H1 (cell line): ENCODE measurements at regions not wholly inside any gene's neighbourhood (a gene's known extent, or its start where the extent isn't known, plus 50 kb on each side); places are given as distances from the start of the nearest gene placed in this dataset.

ENCODE experiments used
- ASH2L ChIP-seq: fragments of 200-600, 300-600 bp; sonication (generic); IDR thresholded peaks from one replicate; pipeline ENCODE4 v1.7.1; 2017; ENCODE audit warnings: low read length
- CTCF ChIP-seq, 3 experiments: IDR thresholded peaks; 1 replicate in 2 of 3; 2 replicates in 1 of 3; pipeline versions ENCODE4 v1.5.1 to v1.6.1; 2011; ENCODE audit warnings: low read length in 3 of 3, mild to moderate bottlenecking in 3 of 3, inconsistent platforms in 2 of 3, low read depth in 1 of 3, moderate library complexity in 1 of 3; ENCODE audit not compliant: insufficient read depth in 1 of 3; ENCODE audit errors: control extremely low read depth in 1 of 3
- RAD21 ChIP-seq, 2 experiments: IDR thresholded peaks in 1 of 2; conservative IDR thresholded peaks in 1 of 2; 2 replicates each; pipeline ENCODE4 v1.6.1; 2011; ENCODE audit warnings: low read depth in 2 of 2, low read length in 2 of 2, improper control_type of control experiment in 1 of 2, inconsistent platforms in 1 of 2, mild to moderate bottlenecking in 1 of 2, moderate library complexity in 1 of 2
- TAF7 ChIP-seq: optimal IDR thresholded peaks from 2 replicates; pipeline ENCODE3; 2011; ENCODE audit warnings: low read depth, mild to moderate bottlenecking, inconsistent platforms, low read length, moderate library complexity, borderline replicate concordance
- TEAD4 ChIP-seq: IDR thresholded peaks from 2 replicates; pipeline ENCODE4 v1.6.1; 2012; ENCODE audit warnings: low read depth, low read length, inconsistent platforms, mixed read lengths
- USF2 ChIP-seq: IDR thresholded peaks from 2 replicates; pipeline ENCODE4 v1.6.1; 2011; ENCODE audit warnings: low read length, improper control_type of control experiment

- TF ChIP-seq CTCF (IDR thresholded peaks at IDR 0.05; ENCODE audit: control extremely low read depth in 1 of 3, insufficient read depth in 1 of 3, low read depth in 1 of 3, low read length in 3 of 3) (no peak), RAD21 (IDR thresholded peaks at IDR 0.05 in 1 of 2, conservative IDR thresholded peaks at IDR 0.05 in 1 of 2; ENCODE audit: low read depth in 2 of 2, low read length in 2 of 2) (no peak), USF2 (no peak), TEAD4 (no peak), TAF7 (no peak), ASH2L (no peak)
- TF ChIP-seq, all 59 proteins: peak for 0
Measured at GRCh38 chr1:38125016-38125415, 78.4 kb upstream of the POU3F1 start (continued).
